Amniotic epithelial cell (primary cell): ENCODE measurements at regions not wholly inside any gene's neighbourhood (a gene's known extent, or its start where the extent isn't known, plus 50 kb on each side); places are given as distances from the start of the nearest gene placed in this dataset.
"Not testable (repeated sequence)": the region's sequence is repeated elsewhere in the genome, so short reads cannot be mapped to it uniquely, and the experiment has no call there.

Source experiments
- DNase-seq: peaks from one replicate; pipeline ENCODE4 v3.0.0-alpha.2; 2010; ENCODE audit warnings: low read depth

DNA sequence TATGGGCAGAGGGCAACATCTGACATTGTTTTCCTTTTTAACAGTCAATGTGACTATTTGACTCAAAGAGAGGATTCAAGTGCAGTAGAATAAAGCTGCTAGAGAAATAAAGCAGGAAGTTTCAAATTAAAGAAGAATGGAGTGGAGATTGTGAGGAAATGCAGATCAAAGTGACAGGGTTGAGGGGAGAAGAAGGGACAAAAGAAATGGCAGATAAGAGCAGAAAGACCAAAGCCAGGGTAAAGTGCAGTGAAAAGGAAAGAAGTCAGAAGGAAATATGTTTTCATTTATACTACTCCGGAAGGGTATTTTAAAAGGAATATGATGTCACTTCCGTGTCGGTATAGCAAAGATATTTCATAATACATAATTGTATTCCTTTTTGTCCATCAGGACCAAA, 297.5 kb upstream of the CRIM1 start:
- DNase-seq = no peak

DNA sequence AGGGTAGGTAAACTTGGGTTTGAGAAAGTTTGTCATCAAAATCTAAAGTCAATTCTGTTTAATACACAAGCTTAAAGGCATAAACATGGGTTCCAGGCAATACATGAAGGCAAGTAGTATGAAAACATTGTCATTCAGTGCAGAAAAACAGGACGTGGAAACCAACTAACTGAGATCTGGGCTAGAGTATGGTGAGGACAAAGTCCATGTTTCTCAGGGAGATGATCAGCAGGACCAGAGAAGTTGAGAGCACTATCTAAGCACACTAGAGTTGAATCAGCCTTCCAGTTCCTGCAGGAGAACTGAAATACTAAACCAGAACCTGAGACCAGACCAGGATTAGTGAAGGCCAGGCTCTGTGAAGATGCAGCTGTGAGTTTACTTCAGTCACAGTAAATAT, 302.8 kb upstream of the CRIM1 start:
- no peak for DNase-seq

DNA sequence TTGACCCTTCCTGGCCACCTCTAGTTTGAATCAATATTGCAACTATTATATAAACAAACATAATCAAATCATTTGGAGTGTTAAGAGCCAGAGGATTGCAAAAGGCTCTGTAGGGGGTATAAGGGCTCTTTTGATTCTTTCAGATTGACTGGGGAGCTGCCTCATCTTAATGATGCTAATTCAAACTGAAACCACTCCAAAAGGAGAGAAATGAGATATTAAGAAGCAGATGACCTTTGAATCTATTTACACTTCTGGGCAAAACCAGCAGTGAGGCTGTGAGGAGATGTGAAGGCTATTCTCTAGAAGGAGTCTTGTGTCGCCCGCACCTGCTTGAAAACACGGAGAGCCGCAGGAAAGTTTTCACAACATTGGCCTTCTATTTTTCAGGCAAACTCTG, 311.2 kb upstream of the CRIM1 start:
- DNase-seq = no peak

DNA sequence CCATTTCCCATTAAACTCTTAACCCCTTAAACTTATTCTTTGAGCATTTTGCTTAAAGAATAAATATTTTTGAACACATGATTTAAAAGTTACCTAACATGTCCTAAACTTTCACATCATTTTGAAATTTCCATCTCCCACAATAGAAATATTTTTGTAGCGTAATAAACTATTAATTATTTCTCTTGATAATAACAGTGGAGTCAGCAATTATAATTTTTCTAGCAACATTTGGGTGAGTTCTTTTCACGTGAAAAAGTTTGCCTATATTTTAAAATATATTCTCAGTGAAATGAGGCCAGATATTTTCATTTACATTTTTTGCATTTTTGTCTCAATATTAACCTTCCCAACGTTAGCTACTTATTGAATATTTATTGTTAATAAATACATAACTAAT, 320.4 kb upstream of the CRIM1 start:
- DNase-seq = no peak

DNA sequence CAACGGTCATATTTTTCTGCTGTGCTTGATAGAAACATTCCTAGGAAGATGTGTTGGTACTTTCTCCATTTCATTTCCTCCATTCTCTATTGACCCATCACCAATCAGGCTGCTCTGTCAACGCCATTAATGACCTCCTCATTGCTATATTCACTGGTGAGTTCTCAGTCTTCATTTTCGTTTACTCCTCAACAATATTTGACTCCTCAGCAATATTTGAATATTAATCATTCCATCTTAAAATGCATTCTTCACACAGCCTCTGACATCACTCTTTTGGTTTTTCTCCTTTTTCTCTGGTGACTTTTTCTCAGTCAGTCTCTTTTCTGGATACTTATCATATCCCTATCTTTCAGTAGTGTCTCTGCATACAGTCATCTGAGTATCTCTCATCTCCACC, 323.5 kb upstream of the CRIM1 start:
- no peak for DNase-seq

DNA sequence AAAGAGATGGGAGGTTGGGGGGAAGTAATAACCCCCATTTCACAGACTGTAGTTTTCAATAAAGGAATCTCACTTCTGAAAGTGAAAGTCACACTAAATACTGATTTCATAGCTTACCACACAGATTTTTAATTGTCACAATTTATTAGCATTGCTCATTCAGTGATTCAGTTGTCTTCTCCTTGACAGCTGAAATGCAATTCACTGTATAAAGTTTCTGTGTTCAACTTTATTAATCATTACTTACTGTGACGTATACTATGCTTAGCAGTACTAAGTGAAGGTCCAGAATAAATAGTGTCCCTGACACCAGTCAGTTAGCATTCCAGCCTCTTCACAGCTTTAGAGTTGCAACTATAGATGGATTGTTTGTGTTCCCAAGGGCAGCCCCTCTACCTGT, 324.1 kb upstream of the CRIM1 start:
- DNase-seq = no peak

DNA sequence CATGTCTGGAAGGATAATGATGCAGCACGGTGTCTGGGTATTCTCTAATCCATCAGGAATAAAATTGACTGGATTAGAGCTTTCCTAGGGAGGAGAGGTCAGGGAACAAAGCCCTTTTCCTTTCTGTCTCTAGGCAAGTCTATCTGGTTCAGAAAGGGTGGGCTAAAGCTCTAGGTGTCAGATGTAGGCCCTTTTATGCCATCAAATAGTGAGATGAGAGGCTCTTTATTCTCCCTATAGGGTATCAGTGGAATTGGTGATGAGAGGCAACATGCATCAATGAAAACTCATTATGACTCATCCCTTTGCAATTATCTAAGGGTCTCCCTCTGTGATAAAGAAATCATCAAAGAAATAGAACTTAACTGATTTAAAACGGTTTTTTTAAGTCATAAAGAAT, 328.0 kb upstream of the CRIM1 start:
- DNase-seq = no peak

DNA sequence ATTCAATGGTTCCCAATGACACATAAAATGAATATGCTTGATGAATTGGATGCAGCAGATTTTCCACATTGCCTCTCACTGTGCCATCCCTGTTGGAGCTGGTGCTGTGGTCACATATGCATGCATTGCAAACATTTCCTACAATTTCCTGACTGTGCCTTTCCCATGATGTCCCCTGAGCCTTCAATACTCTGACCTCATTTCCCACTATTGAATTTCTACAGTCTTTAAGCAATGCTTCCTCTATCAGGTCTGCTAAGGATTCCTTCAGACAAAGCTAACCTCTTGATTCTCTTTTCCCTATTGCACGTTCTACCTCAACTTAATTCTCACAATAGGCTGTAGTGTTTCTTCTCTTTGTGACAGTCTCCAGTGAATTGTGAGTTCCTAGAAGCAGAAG, 342.5 kb upstream of the CRIM1 start:
- no peak for DNase-seq

DNA sequence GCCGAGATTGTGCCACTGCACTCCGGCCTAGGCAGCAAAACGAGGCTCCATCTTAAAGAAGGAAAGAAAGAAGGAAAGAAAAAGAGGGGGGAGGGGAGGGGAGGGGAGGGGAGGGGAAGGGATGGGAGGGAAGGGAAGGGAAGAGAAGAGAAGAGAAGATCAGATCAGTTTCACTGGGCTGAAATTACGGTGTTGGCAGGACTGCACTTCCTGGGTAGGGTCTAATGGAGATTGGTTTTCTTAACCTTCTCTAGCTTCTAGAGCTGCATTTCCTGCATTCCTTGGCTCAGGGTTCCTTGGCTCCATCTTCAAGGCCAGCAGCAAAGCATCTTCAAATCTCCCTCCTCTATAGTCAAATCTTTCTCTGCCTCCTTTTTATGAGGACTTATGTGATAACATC, 349.1 kb upstream of the CRIM1 start:
- DNase-seq = no peak

DNA sequence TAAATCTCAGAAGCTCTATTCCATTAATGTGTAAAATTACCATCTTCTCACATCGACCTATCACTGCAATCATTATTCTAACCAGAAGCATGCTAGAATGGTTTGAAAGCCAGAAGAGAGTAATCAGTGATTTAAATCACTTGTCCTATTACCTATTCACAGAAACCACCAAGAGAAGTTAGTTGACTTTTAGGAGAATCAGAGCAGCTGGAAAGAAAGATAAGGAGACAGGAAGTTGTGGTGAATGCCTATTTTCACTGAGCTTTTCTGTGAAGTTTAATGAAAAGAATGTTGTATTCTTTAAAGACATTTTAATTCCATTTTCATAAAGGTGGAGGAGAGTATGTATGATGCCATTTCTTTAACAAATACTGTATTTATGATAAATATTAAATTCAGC, 352.6 kb upstream of the CRIM1 start:
- DNase-seq = no peak

DNA sequence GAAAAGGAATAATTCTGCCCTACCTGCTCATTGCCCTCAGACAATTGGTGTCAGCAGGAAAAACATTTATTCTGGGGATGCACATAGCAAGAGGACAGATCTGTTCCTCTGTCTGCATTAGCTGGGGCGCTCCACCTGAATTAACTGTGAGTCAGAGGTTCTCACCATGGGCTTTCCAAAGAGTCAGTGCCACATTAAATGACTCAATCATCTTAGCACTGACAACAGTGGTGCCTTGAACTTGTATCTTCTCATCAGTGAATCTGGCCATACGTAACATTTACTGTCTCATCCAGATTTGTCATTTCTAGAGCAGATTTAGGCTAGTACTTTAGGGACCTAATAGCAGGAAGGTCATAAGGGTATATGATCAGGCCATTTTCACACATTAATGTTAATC, 358.1 kb upstream of the CRIM1 start:
- no peak for DNase-seq

DNA sequence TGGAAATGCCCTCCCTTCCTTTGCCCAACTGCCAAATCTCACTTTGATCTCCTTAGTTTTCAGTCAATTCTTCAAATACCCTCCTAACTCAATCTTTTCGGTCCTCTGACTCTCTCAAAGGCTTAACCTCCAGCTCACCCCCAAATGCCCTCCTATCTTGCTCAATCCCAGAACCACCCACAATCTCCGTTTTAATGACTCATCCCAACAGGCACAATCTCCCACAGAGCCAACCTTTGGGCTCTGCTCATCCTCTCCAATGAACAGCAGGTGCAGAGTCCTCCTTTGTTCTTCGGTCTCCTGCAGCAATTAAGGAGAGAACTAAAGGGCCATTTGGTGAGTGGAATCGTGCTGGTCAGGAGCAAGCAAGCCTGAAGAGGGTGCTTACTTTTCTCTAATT, 366.1 kb upstream of the CRIM1 start:
- peak; percentile 1 for DNase-seq

DNA sequence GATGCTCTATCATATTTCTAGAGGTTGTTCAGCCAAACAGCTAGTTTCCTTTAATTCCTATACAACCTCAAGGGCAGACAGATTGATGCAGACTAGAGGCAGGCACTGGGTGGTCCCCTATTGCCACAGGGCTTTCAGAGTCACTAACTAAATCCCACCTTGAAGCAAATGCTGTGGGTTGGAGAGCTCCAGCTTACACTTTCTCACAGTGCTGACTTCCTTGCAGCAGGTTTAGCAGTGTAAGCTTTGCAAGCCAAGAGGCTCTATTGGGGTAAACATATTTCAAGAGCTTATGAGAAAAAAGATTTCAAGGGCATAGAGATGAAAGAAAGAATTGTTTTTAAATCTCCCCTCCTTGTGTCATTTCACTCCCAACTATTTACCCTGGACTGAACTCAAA, 366.5 kb upstream of the CRIM1 start:
- DNase-seq = no peak

DNA sequence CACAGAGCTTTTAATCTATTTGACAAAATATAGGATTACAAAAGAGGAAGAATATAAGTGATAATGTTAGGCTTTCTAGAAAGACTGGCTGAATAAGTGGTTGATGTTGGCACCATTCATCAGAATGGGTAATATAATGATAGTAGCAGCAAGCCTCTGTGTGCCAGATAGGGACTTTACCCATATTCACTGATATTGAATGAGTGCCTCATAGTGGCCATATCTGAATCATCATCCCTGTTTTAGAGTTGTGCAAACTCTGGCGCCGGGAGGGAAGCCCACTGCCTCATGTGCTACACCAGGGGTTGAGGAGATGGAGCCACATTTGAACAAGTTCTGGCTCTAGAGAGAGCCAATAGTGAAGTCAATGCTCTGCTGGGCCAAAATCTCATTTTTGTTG, 368.7 kb upstream of the CRIM1 start:
- no peak for DNase-seq

DNA sequence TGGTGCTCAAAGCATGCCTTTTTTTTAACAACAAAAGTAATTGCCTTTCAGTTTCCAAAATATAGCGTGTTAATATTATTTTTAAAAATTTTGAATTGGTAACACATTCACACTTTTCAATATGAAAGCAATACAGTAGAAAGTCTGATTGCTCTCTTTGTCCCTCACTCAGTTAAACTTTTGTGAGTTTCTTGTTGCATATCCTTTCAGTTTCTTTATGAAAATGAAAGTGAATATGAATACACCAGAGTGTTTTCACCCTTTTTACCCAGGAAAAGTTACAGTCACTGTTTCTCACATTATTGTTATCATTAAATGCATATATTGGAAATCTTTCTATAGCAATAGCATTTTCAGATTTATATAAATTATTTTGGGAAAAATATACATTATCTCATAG, 377.4 kb upstream of the CRIM1 start:
- no peak for DNase-seq

DNA sequence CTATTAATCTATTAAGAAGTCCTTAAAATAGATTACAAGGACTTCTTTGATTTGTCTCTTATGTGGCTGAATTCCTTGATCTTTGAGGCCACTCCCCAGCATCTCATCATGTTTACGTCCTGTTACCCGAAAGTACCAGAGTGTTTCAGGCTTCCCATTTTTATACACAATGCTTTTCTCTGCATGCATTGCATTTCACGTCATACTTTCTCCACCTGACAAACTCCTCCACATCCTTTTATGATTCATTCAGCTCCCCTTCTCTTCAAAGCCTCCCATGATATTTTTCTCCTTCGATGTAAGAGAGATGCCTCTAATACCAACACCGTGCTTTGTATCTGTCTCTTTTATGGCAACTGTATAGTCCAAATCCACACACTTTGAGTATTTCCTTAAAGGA, 379.0 kb upstream of the CRIM1 start:
- DNase-seq = no peak

DNA sequence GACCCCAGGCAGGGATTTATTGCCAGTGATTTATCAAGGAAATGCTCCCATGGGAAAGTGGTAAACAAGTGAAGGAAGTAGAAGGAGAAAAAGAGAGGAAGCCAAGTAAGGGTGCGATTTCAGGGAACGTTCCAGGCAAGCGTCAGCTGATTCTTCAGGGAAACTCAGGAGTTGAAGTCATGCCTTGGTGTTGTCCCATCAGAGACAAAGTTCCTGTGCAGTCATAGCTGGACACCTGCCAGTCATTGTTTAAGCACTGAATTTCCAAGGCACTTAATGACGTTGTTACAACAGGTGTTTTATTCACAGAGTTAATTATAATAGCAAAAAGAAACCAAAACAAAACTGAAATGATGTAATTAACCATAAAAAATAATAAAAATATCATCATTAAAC, 381.8 kb upstream of the CRIM1 start:
- no peak for DNase-seq

DNA sequence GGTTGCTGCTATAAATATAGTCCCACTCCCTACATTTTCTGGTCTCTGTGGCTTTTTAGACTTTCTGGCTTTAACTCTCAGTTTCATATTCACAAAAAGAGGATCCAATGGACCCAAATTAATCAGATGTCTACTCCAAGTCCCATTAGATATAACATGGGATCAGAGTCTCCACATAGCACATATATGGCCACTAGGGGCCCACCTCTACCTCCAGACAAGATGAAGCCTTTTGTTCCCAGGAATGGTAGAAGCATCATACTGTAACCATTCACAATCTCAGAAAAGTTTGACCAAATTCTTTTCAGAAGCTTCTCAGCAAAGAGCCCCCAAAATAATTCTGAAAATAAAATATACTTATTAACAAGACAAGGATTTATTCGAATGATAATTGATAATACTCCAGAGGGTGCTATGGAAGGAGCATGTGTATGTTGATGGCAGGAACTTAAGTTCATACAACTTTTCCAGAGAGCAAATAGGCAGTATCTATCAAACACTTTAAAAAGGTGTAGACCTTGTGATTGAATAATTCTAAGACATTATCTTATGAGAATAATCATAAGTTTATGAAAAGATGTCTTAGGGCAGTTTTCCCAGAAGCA, 382.3 kb upstream of the CRIM1 start:
- peak; percentile 18 for DNase-seq

DNA sequence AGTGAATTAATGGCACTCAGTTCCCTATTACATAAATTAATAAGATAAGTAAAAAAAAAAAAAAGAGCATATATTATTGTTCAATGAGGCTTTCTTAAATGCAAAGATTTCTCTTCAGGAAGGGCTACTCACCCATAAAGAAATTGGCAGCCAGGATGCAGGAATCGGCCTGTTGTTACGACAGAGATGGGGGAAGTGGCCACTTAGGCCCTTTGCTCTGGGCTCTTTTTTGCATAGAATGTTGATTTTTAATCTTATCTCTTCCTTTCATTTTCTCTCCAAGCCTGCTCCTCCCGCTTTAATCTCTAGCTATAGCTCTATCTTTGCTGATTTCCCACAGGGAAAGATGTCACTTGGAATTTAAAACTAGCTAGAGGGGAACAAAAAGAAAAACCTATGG, 391.8 kb upstream of the CRIM1 start:
- no peak for DNase-seq

DNA sequence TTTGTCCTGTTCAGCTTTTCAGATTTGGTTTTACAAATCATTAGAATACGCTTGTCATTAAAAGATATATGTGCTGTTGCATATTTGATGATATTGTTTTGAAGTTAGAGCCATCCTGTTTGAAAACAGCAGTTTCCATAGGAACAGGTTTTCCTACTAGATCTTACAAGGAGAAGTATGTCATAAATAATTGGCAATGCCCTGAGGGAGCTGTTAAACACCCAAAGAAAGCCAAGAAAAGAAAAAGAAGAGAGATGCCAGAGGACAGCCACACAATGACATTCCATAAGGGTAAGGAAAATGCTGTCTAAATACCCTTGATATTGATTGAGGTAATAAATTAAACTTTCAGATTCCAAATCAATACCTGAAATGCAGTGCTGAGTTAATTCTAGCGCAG, 392.2 kb upstream of the CRIM1 start:
- no peak for DNase-seq

DNA sequence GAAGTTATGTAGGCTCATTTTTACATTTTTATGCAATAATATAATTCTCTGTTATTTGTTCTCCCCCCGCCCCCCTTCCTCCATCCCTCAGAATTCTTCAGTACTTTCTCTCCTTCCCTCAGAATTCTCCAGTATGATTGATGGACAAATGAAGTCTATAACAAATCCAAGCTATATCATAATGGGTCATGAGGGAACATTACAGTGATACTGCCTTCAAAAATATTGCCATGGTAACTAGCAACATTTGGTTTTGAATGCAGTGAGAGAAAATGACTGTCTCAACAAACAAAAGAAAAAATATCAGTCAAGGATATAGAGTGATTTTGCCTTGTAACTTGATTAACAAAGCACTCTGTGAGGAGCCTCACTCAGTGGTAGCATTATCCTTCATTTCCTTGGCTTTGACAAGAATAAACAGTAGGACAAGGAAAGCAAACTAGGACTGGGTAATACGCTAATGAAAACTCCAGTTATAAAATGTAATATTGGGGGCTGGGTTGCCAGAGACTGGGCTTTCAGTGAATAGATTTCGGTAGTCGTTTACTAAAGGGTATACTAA, 392.9 kb upstream of the CRIM1 start:
- DNase-seq = no peak

DNA sequence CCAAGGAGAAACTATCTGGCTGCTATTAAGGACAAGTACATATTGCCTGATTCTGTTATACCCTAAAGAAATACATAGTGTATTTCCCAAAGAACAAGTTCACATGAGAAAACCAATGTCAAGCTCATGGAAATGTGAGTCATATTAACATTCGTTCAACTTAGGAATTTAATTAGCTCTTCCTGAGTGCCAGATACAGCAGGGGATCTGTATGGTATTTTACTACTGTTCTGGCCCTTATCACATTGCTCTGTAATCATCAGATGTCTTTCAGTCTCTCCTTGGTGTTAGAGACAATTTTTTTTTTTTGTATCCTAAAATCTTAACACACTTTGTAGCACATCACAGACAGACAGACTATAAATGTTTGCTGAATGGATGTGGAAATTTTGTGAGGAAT, 395.0 kb upstream of the CRIM1 start:
- no peak for DNase-seq

DNA sequence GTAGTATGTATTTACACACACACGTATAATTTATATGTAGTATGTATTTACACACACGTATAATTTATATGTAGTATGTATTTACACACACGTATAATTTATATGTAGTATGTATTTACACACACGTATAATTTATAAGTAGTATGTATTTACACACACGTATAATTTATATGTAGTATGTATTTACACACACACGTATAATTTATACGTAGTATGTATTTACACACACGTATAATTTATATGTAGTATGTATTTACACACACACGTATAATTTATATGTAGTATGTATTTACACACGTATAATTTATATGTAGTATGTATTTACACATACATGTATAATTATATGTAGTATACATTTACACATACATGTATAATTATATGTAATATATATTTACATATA, 398.5 kb upstream of the CRIM1 start:
- DNase-seq = not testable (repeated sequence)

DNA sequence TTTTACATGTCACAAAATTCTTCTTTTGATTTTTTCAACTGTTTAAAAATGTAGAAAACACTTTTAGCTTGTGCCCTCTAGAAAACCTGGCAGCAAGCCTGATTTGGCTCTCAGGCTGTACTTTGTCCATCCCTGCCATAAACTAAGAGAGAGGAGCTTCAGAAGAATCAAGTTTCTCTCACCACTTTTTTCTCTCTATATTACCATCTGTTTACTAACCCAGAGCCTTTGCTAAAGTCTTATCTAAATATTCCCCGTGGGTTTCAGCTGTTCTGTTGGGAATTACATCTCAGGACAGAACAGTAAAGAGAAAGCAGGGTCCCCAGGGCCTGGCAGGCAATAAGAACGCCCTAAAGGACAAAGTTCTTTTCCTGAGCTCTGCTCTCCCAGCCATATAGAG, 409.1 kb upstream of the CRIM1 start:
- no peak for DNase-seq

DNA sequence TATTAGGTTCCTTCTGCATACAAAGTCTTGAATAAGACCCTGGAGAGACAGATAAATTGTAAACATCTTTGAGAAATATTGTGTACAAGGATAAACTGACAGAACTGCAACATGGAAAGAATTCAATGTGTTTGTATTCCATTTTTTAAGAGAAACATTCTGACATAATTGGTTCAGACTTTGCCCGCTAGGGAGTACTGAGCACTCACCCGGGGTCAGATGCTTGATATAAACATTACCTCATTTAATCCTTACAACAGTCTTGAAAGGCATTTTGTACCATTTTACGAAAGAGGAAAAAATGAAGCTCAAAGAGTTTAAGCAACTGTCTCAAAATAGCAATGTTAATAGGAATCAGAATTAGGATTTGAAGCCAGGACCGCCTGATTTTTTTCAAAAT, 416.7 kb upstream of the CRIM1 start:
- DNase-seq = no peak
